GM21423 (cell line): ENCODE measurements at regions not wholly inside any gene's neighbourhood (a gene's known extent, or its start where the extent isn't known, plus 50 kb on each side); places are given as distances from the start of the nearest gene placed in this dataset.

Experiments
- ATAC-seq: cut with Tn5 transposase; IDR thresholded peaks from one replicate; pipeline ENCODE4 v1.9.1; 2021; ENCODE audit warnings: mild to moderate bottlenecking, moderate library complexity; ENCODE audit not compliant: unreplicated experiment

DNA sequence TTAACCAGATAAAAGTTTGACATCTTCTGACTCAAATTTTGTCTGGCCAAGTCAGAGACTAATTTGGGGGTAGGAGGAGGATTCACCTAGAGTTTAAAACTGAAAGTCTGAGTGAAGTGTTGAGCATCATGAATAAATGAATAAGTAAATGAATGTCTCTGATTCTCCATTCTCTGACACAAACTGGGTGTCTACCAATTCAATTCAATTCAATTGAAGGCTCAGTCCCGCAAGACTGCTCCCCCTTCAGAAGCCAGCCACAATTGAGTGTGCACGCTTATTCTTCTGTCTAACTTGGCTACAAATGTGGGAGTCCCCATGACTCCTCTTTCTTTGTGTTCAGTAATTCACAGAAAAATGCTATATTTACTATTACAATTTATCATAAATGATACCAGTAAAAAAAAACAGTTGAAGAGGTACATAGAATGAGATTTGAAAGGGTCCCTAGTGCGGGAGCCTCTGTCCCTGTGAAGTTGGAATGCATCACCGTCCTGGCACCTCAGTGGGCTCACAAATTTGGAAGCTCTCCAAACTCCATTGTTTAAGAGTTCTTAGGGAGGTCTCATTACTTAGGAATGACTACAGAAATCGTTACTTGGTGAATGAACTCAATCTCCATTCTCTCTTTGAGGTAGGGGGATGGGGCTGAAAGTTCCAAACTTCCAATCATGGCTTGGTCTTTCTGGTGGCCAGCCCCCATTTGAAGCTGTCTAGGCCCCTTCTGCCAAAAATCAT lies 243.7 kb upstream of the PHYHIPL start:
- ATAC-seq: no peak

DNA sequence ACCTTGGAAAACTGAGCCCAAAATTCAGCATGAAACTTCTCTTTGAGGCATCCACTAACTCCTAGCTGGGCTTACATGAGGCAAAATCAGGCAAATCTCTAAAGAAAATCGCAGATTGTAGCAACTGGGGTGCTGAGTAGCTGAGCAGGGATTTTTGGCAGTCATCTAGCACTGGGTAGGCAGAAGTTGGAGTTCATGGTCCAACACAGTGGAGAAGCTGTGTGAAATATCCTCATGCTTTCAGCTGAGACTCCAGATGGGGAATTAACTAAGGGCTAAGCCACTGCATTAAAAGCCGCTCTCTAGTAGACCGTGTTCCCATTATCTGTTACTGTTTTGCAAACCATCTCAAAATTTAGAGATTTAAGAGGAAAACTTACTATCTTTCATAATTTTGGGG lies 240.1 kb upstream of the PHYHIPL start:
- no peak for ATAC-seq

- ATAC-seq: no peak
These were observed 239.0 kb upstream of the PHYHIPL start for GRCh38 chr10:58937423-58937822.

- ATAC-seq: no peak
These were observed 233.7 kb upstream of the PHYHIPL start for GRCh38 chr10:58942724-58943123.

DNA sequence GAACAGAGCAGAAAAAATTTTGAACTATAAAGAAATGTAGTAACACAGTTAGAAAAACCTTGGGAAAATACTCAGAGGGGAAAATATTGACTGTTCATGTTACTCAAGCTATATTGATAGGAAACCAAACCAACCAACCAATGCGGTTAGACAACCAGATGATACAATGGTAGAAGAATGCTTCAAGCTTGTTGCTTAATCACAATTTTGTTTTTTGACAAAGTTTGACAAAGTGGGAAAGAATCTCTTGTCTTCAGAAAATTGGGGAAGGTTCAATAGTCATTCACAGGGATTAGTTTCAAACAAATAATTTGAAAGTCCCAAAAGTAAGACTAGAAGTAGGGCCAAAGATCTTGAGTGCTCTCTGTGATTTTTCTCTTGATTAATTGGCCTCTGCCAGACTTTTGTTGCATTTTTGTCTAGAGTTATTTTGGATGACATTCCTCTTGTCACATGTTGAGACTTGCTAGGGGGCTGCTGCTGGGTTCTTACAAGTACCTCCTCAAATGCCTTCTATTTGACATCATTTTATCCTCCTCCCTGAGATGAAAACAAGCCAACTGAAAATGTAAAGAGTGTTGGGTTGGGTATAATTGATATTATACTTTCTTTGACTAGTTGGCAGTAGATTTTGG lies 233.1 kb upstream of the PHYHIPL start:
- ATAC-seq: no peak

DNA sequence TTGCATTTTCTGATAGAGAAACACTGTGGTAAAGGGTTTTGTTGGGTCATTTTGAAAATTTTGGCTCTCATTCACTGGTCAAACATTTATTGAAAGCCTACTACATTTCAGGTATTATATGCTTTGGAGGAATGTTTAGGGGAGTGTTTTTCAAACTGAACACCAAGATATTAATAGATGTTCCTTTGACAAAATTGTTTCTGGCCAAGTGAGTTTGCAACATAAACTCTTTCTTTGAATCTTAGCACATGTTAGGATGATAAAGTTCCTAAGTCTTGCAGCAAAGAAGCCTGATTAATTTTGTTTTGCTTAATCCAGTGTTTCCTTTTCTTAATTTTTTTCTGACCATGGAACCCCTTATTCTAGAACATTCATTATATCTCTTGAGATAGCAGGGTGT lies 232.5 kb upstream of the PHYHIPL start:
- ATAC-seq: no peak

- no peak for ATAC-seq
These were observed 228.1 kb upstream of the PHYHIPL start for GRCh38 chr10:58948303-58948702.

GRCh38 chr10:58950618-58951017 lies 225.8 kb upstream of the PHYHIPL start:
- ATAC-seq: no peak

DNA sequence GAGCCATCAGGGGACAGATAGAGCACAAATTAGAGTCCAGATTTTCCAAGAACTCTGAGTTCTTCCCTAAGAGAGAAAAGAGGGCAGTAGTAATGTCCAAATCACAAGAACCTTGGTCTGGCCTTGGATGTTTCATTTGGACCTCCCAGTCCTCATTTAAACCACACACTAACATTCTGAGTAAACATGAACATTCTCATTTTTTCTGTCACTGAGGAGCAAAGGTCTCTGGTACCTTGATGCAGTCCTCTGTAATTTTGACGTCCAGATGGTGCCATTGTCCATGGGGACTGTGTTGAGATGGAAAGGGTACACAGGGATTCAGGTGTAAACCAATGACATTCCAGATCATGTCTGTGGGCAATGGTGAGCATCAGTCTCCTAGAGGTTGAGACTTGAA lies 225.4 kb upstream of the PHYHIPL start:
- ATAC-seq: no peak

DNA sequence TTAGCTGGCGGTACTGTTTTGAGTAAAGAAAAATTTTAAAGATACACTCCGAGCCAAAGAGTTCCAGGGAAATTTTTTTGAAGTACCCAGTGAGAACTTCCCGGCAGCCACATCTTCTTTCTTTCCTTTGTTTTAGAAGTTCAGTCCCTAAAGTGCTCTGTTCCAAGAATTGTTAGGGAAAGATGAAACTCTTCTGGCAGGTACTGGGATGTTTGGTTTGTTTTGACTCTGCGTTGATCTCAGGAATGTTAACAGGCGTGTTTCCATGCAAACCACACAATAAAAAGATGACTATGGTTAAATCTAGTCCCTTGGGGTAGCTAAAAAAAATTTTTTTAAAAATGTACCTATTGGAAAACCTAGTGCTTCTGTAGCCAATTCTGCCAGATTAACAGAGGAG lies 224.7 kb upstream of the PHYHIPL start:
- ATAC-seq: no peak

DNA sequence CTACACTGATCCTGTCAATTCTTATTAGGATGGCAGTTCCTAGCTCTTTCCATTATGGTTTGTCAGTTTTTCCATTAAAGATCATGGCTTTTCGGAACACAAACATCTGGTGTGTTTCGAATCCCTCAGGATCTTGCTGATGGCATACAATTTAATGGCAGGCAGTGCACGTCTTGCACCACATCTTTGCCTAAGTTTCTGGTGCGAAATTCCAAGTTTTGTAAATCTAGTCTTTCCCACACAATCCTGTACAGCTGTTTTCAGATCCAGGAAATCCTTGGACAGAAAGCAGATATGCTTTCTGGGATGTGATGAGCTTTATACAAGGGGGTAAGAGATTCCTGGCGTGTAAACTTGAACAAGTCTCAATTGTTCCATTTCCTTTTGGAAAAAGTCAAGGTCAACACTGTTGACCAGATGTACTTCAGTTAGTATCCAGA lies 224.3 kb upstream of the PHYHIPL start:
- no peak for ATAC-seq

GRCh38 chr10:58952747-58953466 lies 223.5 kb upstream of the PHYHIPL start:
- ATAC-seq: peak; percentile 74

DNA sequence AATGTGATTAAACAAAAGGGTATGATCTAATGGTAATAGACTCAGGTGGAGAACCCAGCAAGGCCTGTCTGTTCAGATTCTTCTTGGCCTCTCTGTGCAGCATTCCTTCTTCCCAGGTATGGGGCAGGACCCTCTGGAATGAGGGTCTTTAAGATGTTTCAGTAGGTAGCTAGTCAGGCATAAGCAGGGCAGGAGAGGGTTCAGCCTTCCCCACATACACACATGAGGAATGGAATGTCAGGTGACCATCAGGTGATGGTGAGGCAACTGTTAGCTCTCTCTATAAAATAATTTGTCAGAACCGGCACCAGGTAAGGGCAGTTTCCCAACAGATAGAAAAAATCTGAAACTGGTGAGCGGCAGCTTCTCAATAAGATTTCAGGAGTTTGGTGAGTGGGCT lies 222.3 kb upstream of the PHYHIPL start:
- no peak for ATAC-seq

- ATAC-seq: no peak
These were observed 220.8 kb upstream of the PHYHIPL start for GRCh38 chr10:58955615-58956014.

DNA sequence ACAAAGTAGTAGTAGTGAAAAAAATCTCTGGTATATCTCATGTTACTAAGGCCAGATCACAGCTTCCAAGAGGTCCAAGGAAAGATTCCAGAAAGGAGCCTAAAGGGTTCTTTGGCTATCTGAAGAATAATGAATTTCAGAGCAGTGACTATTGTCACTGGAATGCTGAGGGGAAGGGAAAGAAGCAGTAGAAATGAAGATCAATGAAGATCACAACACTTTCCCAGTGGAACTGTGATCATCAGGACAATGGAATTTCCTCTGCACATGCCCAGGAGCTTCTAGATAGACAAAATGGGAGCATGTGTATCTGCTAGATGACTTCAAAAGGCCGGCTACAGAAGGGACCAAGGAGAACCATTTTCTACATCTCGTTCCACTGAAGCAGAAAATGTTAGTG lies 219.5 kb upstream of the PHYHIPL start:
- ATAC-seq: no peak

DNA sequence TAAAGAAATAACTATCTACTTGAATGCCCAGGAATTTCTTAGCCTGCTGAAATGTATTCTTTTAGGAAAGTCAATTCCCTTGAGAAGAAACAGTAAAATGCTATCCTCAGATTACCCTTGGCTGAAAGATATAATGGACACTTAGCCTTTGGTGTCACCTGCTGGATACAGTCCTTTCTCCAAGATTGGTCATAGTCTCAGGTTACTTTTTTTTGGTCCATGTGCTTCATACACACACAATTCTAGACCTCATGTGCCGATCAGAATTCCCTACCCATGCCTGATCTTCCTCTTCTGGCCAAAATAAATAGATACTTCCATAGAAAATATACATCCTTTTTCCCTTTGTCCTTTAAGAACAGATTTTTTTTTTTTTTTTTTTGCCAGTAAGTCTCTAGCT lies 218.9 kb upstream of the PHYHIPL start:
- no peak for ATAC-seq

- no peak for ATAC-seq
These were observed 213.3 kb upstream of the PHYHIPL start for GRCh38 chr10:58963101-58963534.

DNA sequence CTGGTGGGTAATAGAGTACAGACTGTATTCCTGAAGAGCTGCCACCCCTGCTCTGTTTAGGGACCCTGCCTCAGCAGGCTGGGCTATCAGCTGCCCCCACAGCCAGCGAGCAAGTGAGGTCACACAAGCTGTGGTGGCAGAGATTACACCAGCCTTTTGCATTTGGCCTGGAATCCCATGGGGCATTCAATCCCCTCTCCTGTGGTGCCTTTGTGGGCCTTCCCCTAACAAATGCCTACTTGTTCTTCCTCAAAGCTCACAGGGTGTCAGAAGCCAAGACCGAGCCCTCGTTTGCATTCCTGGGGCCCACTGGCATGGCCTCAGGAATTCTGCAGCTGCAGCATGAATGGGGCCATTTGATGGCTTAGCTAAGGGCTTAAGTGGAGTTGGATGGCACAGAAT lies 212.7 kb upstream of the PHYHIPL start:
- no peak for ATAC-seq

- no peak for ATAC-seq
These were observed 210.6 kb upstream of the PHYHIPL start for GRCh38 chr10:58965855-58966254.

- no peak for ATAC-seq
These were observed 208.7 kb upstream of the PHYHIPL start for GRCh38 chr10:58967551-58968388.

DNA sequence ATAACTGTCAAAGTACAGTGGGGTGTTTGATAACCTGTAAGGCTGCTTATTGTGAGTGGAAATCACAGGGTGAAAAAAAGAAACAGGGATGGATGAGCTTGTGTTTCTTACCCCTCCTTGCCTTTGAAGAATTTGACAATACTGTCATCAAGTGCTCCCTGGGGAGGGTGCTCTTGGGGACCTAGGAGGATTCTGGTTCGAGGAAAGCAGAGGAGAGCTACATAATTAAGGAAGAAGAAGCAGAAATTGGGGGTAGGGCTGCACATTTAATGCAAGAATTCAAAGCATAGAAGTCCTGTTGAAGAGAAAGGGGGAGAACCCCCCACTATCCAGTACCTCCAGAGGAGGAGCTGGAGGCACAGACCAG lies 208.1 kb upstream of the PHYHIPL start:
- no peak for ATAC-seq
